Breast epithelium (tissue), 3 donors: ENCODE measurements at regions not wholly inside any gene's neighbourhood (a gene's known extent, or its start where the extent isn't known, plus 50 kb on each side); places are given as distances from the start of the nearest gene placed in this dataset.

Experiments
- POLR2A ChIP-seq: fragments of 450-650 bp; IDR thresholded peaks from one replicate; pipeline ENCODE4 v1.6.1; 2016; ENCODE audit warnings: antibody characterized with exemption, mild to moderate bottlenecking, moderate library complexity
- TF ChIP-seq, protein P1 (sequence below), 3 donors: fragments of 450-650 bp; IDR thresholded peaks; one replicate each; pipeline ENCODE4 v1.5.1; 2016 to 2017; ENCODE audit warnings: antibody characterized with exemption in 3 of 3, mild to moderate bottlenecking in 3 of 3, moderate library complexity in 3 of 3

DNA sequence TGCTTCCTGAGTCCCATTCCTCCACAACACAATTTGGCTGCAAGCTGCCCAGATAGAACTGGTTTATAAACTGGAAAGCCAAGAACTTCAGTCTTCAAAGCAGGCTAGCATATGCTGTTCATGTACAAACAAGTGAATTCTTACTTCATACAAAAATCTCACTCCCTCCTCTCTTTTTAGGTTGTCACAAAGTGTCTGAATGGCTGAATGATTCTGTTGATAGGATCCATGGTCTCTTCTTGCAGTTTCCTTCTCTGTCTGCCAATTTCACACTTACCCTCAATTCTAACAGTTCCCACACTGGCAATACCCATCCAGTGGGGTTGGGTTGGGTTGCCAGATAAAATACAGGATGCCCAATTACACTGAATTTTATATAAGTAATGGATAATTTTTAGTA, 363.5 kb downstream of the DEPDC1B start:
- no peak for TF ChIP-seq POLR2A
- TF ChIP-seq, protein P1, sequence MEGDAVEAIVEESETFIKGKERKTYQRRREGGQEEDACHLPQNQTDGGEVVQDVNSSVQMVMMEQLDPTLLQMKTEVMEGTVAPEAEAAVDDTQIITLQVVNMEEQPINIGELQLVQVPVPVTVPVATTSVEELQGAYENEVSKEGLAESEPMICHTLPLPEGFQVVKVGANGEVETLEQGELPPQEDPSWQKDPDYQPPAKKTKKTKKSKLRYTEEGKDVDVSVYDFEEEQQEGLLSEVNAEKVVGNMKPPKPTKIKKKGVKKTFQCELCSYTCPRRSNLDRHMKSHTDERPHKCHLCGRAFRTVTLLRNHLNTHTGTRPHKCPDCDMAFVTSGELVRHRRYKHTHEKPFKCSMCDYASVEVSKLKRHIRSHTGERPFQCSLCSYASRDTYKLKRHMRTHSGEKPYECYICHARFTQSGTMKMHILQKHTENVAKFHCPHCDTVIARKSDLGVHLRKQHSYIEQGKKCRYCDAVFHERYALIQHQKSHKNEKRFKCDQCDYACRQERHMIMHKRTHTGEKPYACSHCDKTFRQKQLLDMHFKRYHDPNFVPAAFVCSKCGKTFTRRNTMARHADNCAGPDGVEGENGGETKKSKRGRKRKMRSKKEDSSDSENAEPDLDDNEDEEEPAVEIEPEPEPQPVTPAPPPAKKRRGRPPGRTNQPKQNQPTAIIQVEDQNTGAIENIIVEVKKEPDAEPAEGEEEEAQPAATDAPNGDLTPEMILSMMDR (IDR thresholded peaks at IDR 0.05), result no peak
